B cell (primary cell): ENCODE measurements at regions not wholly inside any gene's neighbourhood (a gene's known extent, or its start where the extent isn't known, plus 50 kb on each side); places are given as distances from the start of the nearest gene placed in this dataset.

ENCODE experiments used
- ATAC-seq: fragments of 200-7000 bp; cut with Tn5 transposase; one replicate; pipeline ENCODE4 v1.10.0; 2021; ENCODE audit warnings: low read depth, mild to moderate bottlenecking, moderate number of reproducible peaks, moderate library complexity
- CTCF ChIA-PET: fragments of 350-600 bp; sonication (Branson Sonifier 250); formaldehyde crosslinking; loops from one replicate; lab custom pipeline; 2021; ENCODE audit warnings: antibody characterized with exemption, inconsistent platforms; lab: Charles Lee
- POLR2A ChIA-PET: fragments of 350-600 bp; sonication (Branson Sonifier 250); formaldehyde crosslinking; loops from one replicate; lab custom pipeline; 2021; ENCODE audit warnings: antibody characterized with exemption; lab: Charles Lee
- DNase-seq: peaks from one replicate; pipeline ENCODE4 v3.0.0; 2013
- H2AFZ ChIP-seq: 2 replicates; pipeline ENCODE4 v1.6.1; 2012; ENCODE audit warnings: mild to moderate bottlenecking, low read depth, low read length; ENCODE audit not compliant: insufficient read depth, poor library complexity, severe bottlenecking
- H3K27ac ChIP-seq, 2 donors: 1 replicate in 1 of 2; 2 replicates in 1 of 2; pipeline ENCODE4 v1.5.1; 2012 to 2013; ENCODE audit warnings: low read length in 2 of 2, mild to moderate bottlenecking in 2 of 2, moderate library complexity in 1 of 2
- H3K27me3 ChIP-seq, 4 experiments: fragments of 200-600 bp in 1 of 4; sonication (generic) in 1 of 4; replicated peaks in 1 of 4; 1 replicate in 2 of 4; 2 replicates in 2 of 4; pipeline versions ENCODE4 v1.6.1 to v1.7.0; 2013 to 2016; ENCODE audit warnings: low read length in 3 of 4, mild to moderate bottlenecking in 2 of 4, mixed read lengths in 1 of 4, moderate library complexity in 1 of 4; ENCODE audit not compliant: insufficient read depth in 4 of 4, control insufficient read depth in 3 of 4; ENCODE audit errors: control extremely low read depth in 1 of 4
- H3K36me3 ChIP-seq, 2 experiments: replicated peaks in 1 of 2; 1 replicate in 1 of 2; 2 replicates in 1 of 2; pipeline versions ENCODE4 v1.6.1 to v1.7.1; 2013; ENCODE audit warnings: low read length in 1 of 2; ENCODE audit not compliant: insufficient read depth in 2 of 2, control insufficient read depth in 1 of 2; ENCODE audit errors: control extremely low read depth in 1 of 2, extremely low read depth in 1 of 2
- H3K4me1 ChIP-seq, 2 donors: fragments of 200-600 bp in 1 of 2; sonication (generic) in 1 of 2; 1 replicate in 1 of 2; 2 replicates in 1 of 2; pipeline versions ENCODE4 v1.5.1 to v1.6.1; 2013 to 2017; ENCODE audit warnings: low read length in 2 of 2; ENCODE audit not compliant: control insufficient read depth in 2 of 2, insufficient read depth in 2 of 2
- H3K4me2 ChIP-seq: replicated peaks from 2 replicates; pipeline ENCODE3; 2012; ENCODE audit warnings: mild to moderate bottlenecking, low read depth, low read length; ENCODE audit not compliant: poor library complexity, severe bottlenecking
- H3K4me3 ChIP-seq, 5 experiments: fragments of 200-600 bp in 1 of 5; sonication (generic) in 1 of 5; 1 replicate in 3 of 5; 2 replicates in 2 of 5; pipeline versions ENCODE4 v1.5.1 to v1.7.0; 2011 to 2016; ENCODE audit warnings: low read length in 4 of 5, mild to moderate bottlenecking in 4 of 5, low read depth in 2 of 5, control low read depth in 1 of 5, moderate library complexity in 1 of 5; ENCODE audit not compliant: insufficient read depth in 1 of 5; ENCODE audit errors: control extremely low read depth in 1 of 5, extremely low read depth in 1 of 5
- H3K79me2 ChIP-seq: fragments of 200-600 bp; sonication (generic); one replicate; pipeline ENCODE4 v1.6.0; 2016; ENCODE audit warnings: low read length; ENCODE audit not compliant: control insufficient read depth, insufficient read depth
- H3K9ac ChIP-seq: fragments of 200-600 bp; sonication (generic); 2 replicates; pipeline ENCODE4 v1.6.1; 2017; ENCODE audit warnings: mild to moderate bottlenecking, low read length, moderate library complexity
- H3K9me3 ChIP-seq, 3 donors: one replicate each; pipeline versions ENCODE4 v1.6.1 to v1.7.1; 2013; ENCODE audit warnings: low read length in 2 of 3; ENCODE audit not compliant: control insufficient read depth in 2 of 3, insufficient read depth in 1 of 3; ENCODE audit errors: control extremely low read depth in 1 of 3
- H4K20me1 ChIP-seq: 2 replicates; pipeline ENCODE4 v1.6.0; 2012; ENCODE audit warnings: mild to moderate bottlenecking, low read length; ENCODE audit not compliant: insufficient read depth, control insufficient read depth, poor library complexity, severe bottlenecking
- H3K27ac Mint-ChIP-seq: one replicate; pipeline ENCODE4 v1.8.0; 2021; ENCODE audit warnings: mixed read lengths
- H3K27me3 Mint-ChIP-seq: one replicate; pipeline ENCODE4 v1.8.0; 2021; ENCODE audit warnings: mixed read lengths
- H3K4me1 Mint-ChIP-seq: one replicate; pipeline ENCODE4 v1.8.0; 2021; ENCODE audit warnings: mixed read lengths
- H3K4me3 Mint-ChIP-seq: one replicate; pipeline ENCODE4 v1.8.0; 2021; ENCODE audit warnings: mixed read lengths
- H3K9me3 Mint-ChIP-seq: one replicate; pipeline ENCODE4 v1.8.0; 2022; ENCODE audit warnings: mixed read lengths; ENCODE audit not compliant: insufficient read depth
- CTCF ChIP-seq: fragments of 200-600 bp; IDR thresholded peaks from one replicate; pipeline ENCODE4 v1.8.0; 2022; ENCODE audit warnings: antibody characterized with exemption, mild to moderate bottlenecking
- EZH2 ChIP-seq: IDR thresholded peaks from 2 replicates; pipeline ENCODE4 v1.6.1; 2012; ENCODE audit warnings: borderline replicate concordance, low read depth, mild to moderate bottlenecking, moderate library complexity, low read length; ENCODE audit not compliant: insufficient read depth, poor library complexity, severe bottlenecking
- WGBS: methylation state at CpG from one replicate; pipeline ENCODE4 v1.1.5; 2013; ENCODE audit warnings: missing lambda C conversion rate; ENCODE audit not compliant: insufficient coverage; 5-methylcytosine and 5-hydroxymethylcytosine counted together
- intact Hi-C: fragments of 100-400 bp; cut with micrococcal nuclease; formaldehyde crosslinking; loops from one replicate; pipeline ENCODE4 v1.10.0; 2022

- H3K4me1 Mint-ChIP-seq, result no peaks in the 10 kb centered on the region
- 100% methylated on average over 2 of the region's 3 CpGs for WGBS
- no peaks in the 10 kb centered on the region for H3K9me3 ChIP-seq
- H3K4me1 ChIP-seq, result no peaks in the 10 kb centered on the region
- no peak for TF ChIP-seq EZH2
- no peak for TF ChIP-seq CTCF
- H3K4me2 ChIP-seq, result no peak overlapping the region
- POLR2A ChIA-PET, result no interaction called here
- no peaks in the 10 kb centered on the region for H3K27me3 ChIP-seq
- no peak overlapping the region for H3K9ac ChIP-seq
- H3K27ac ChIP-seq, result no peak overlapping the region
- H3K9me3 Mint-ChIP-seq, result no peaks in the 10 kb centered on the region
- no peak overlapping the region for H3K4me3 ChIP-seq
- CTCF ChIA-PET, result no interaction called here
- intact Hi-C loops, result no loop called here
- ATAC-seq (no peak), DNase-seq (no peak)
- no peak overlapping the region for H3K27ac Mint-ChIP-seq
- no peaks in the 10 kb centered on the region for H4K20me1 ChIP-seq
- H3K79me2 ChIP-seq, result no peaks in the 10 kb centered on the region
- no peak overlapping the region for H3K4me3 Mint-ChIP-seq
- no peaks in the 10 kb centered on the region for H3K27me3 Mint-ChIP-seq
- no peak overlapping the region for H2AFZ ChIP-seq
- H3K36me3 ChIP-seq, result no peaks in the 10 kb centered on the region
Observed at GRCh38 chrX:63511361-63511760, 160.2 kb upstream of the SPIN4 start.

GRCh38 chrX:63508668-63509067 is 157.5 kb upstream of the SPIN4 start:
- ChIA-PET CTCF (no interaction called here), POLR2A (no interaction called here)
- no peak overlapping the region for H3K4me2 ChIP-seq
- no peaks in the 10 kb centered on the region for H3K9me3 ChIP-seq
- no peaks in the 10 kb centered on the region for H4K20me1 ChIP-seq
- no peaks in the 10 kb centered on the region for H3K4me1 ChIP-seq
- H3K4me3 Mint-ChIP-seq, result no peak overlapping the region
- H3K27ac ChIP-seq, result no peak overlapping the region
- no peaks in the 10 kb centered on the region for H3K36me3 ChIP-seq
- ATAC-seq, result no peak
- no peak overlapping the region for H3K4me3 ChIP-seq
- H3K27ac Mint-ChIP-seq, result no peak overlapping the region
- no peaks in the 10 kb centered on the region for H3K79me2 ChIP-seq
- no peaks in the 10 kb centered on the region for H3K4me1 Mint-ChIP-seq
- 90% methylated on average over 2 of the region's 5 CpGs for whole genome bisulfite sequencing
- intact Hi-C loops, result no loop called here
- DNase-seq, result no peak
- no peak overlapping the region for H3K9ac ChIP-seq
- H3K27me3 Mint-ChIP-seq, result no peaks in the 10 kb centered on the region
- H3K9me3 Mint-ChIP-seq, result no peaks in the 10 kb centered on the region
- no peak overlapping the region for H2AFZ ChIP-seq
- TF ChIP-seq CTCF (no peak), EZH2 (no peak)
- H3K27me3 ChIP-seq, result no peaks in the 10 kb centered on the region
